HepG2 (cell line): ENCODE measurements at regions not wholly inside any gene's neighbourhood (a gene's known extent, or its start where the extent isn't known, plus 50 kb on each side); places are given as distances from the start of the nearest gene placed in this dataset.

Source experiments
- ATAC-seq: fragments of 200-7000 bp; cut with Tn5 transposase; 3 replicates; pipeline ENCODE4 v1.9.1; 2020; ENCODE audit warnings: mild to moderate bottlenecking, moderate library complexity
- BruUV-seq: library from RNA; stranded (reverse); fragments of 400-500 nt; replicated peaks from 2 replicates; lab custom pipeline; 2021; lab: Mats Ljungman, UMichigan
- CTCF ChIA-PET: fragments of 300-600 bp; formaldehyde crosslinking; extraction: SDS; loops from one replicate; lab custom pipeline; 2021; ENCODE audit warnings: low total read pairs, inconsistent platforms, low intra/inter-chr PET ratio; lab: Yijun Ruan, JAX
- POLR2A ChIA-PET: fragments of 350-600 bp; sonication (Branson Sonifier 250); formaldehyde crosslinking; loops from one replicate; lab custom pipeline; 2020; ENCODE audit warnings: antibody characterized with exemption, inconsistent platforms; lab: Yijun Ruan, JAX
- DNase-seq: peaks from one replicate; pipeline ENCODE4 v3.0.0-alpha.2; 2015; ENCODE audit warnings: low spot score
- FAIRE-seq: peaks from 3 replicates; lab custom pipeline; 2011; peaks lifted over from hg19 to GRCh38; lab: Jason Lieb, UNC
- H2AFZ ChIP-seq: one replicate; pipeline ENCODE4 v1.6.1; 2011; ENCODE audit warnings: low read length, inconsistent platforms
- H3K27ac ChIP-seq: fragments of 300-600 bp; 3 replicates; pipeline ENCODE4 v1.8.0; 2011; ENCODE audit warnings: mixed run types, mild to moderate bottlenecking, mixed read lengths, low read length, inconsistent platforms; ENCODE audit not compliant: insufficient read depth; ENCODE audit errors: extremely low read length
- H3K27me3 ChIP-seq, 2 experiments: fragments of 200-600 bp in 1 of 2; 2 replicates in 1 of 2; 3 replicates in 1 of 2; pipeline versions ENCODE4 v1.6.0 to v1.8.0; 2011; ENCODE audit warnings: low read length in 2 of 2, mild to moderate bottlenecking in 2 of 2, moderate library complexity in 2 of 2, inconsistent platforms in 1 of 2; ENCODE audit not compliant: insufficient read depth in 2 of 2, control insufficient read depth in 1 of 2
- H3K36me3 ChIP-seq, 2 experiments: fragments of 200-600 bp in 1 of 2; replicated peaks in 1 of 2; 2 replicates in 1 of 2; 3 replicates in 1 of 2; pipeline versions ENCODE4 v1.5.1 to v1.8.0; 2011; ENCODE audit warnings: low read length in 2 of 2, inconsistent platforms in 1 of 2; ENCODE audit not compliant: insufficient read depth in 2 of 2, control insufficient read depth in 1 of 2
- H3K4me1 ChIP-seq: 2 replicates; pipeline ENCODE4 v1.5.1; 2012; ENCODE audit warnings: low read length, inconsistent platforms; ENCODE audit not compliant: insufficient read depth
- H3K4me2 ChIP-seq: 2 replicates; pipeline ENCODE4 v1.6.0; 2011; ENCODE audit warnings: low read depth, low read length, inconsistent platforms
- H3K4me3 ChIP-seq, 3 experiments: fragments of 200-600 bp in 1 of 3; sonication (generic), shearing (Covaris generic) in 1 of 3; replicated peaks in 1 of 3; 2 replicates each; pipeline ENCODE4 v1.5.1; 2011 to 2016; ENCODE audit warnings: low read length in 3 of 3, inconsistent platforms in 2 of 3, low read depth in 2 of 3, mild to moderate bottlenecking in 2 of 3, control low read depth in 1 of 3, mixed read lengths in 1 of 3; ENCODE audit not compliant: insufficient read depth in 1 of 3
- H3K79me2 ChIP-seq: one replicate; pipeline ENCODE4 v1.6.1; 2011; ENCODE audit warnings: low read length, inconsistent platforms; ENCODE audit not compliant: insufficient read depth
- H3K9ac ChIP-seq: 2 replicates; pipeline ENCODE4 v1.6.0; 2011; ENCODE audit warnings: mild to moderate bottlenecking, low read depth, low read length, inconsistent platforms; ENCODE audit not compliant: insufficient read depth
- H3K9me3 ChIP-seq: 2 replicates; pipeline ENCODE4 v1.5.1; 2012; ENCODE audit warnings: mild to moderate bottlenecking, low read length
- H4K20me1 ChIP-seq: 2 replicates; pipeline ENCODE4 v1.6.0; 2011; ENCODE audit warnings: inconsistent platforms, mild to moderate bottlenecking, low read length, moderate library complexity; ENCODE audit not compliant: insufficient read depth
- CHCHD3 ChIP-seq: sonication (generic); formaldehyde crosslinking; IDR thresholded peaks from 2 replicates; pipeline ENCODE4 v1.8.0; 2022; ENCODE audit warnings: mild to moderate bottlenecking, missing genetic modification reagents, moderate library complexity
- ETV6 ChIP-seq: sonication (generic); formaldehyde crosslinking; conservative IDR thresholded peaks from 2 replicates; pipeline ENCODE4 v1.4.0; 2020; ENCODE audit warnings: missing genetic modification reagents
- FOXO1 ChIP-seq: sonication (generic); formaldehyde crosslinking; IDR thresholded peaks from 2 replicates; pipeline ENCODE4 v1.4.0; 2020; ENCODE audit warnings: missing genetic modification reagents
- GTF2F1 ChIP-seq: fragments of 150-350 bp; IDR thresholded peaks from 2 replicates; pipeline ENCODE4 v1.6.1; 2014; ENCODE audit warnings: low read length
- JDP2 ChIP-seq: sonication (generic); formaldehyde crosslinking; IDR thresholded peaks from 2 replicates; pipeline ENCODE4 v1.8.1; 2022; ENCODE audit warnings: missing genetic modification reagents, borderline replicate concordance
- JUN ChIP-seq: sonication (generic); formaldehyde crosslinking; IDR thresholded peaks from 2 replicates; pipeline ENCODE4 v1.4.0; 2020; ENCODE audit warnings: mild to moderate bottlenecking, missing genetic modification reagents
- KLF12 ChIP-seq: sonication (generic); formaldehyde crosslinking; IDR thresholded peaks from 2 replicates; pipeline ENCODE4 v1.4.0; 2020; ENCODE audit warnings: missing genetic modification reagents, borderline replicate concordance
- MIXL1 ChIP-seq: IDR thresholded peaks from 2 replicates; pipeline ENCODE4 v1.6.1; 2016
- PAXIP1 ChIP-seq: sonication (generic); formaldehyde crosslinking; conservative IDR thresholded peaks from 2 replicates; pipeline ENCODE4 v1.4.0; 2020; ENCODE audit warnings: mild to moderate bottlenecking, missing genetic modification reagents, moderate library complexity
- ZFP41 ChIP-seq: sonication (generic); formaldehyde crosslinking; IDR thresholded peaks from 2 replicates; pipeline ENCODE4 v1.4.0; 2020; ENCODE audit warnings: mild to moderate bottlenecking, missing genetic modification reagents, borderline replicate concordance
- ZFP62 ChIP-seq: sonication (generic); formaldehyde crosslinking; IDR thresholded peaks from 2 replicates; pipeline ENCODE4 v1.4.0; 2020; ENCODE audit warnings: missing genetic modification reagents
- ZHX1 ChIP-seq: sonication (generic); formaldehyde crosslinking; IDR thresholded peaks from 2 replicates; pipeline ENCODE4 v1.8.1; 2022; ENCODE audit warnings: low read depth, mild to moderate bottlenecking, missing genetic modification reagents
- ZMYM2 ChIP-seq: sonication (generic); formaldehyde crosslinking; IDR thresholded peaks from 2 replicates; pipeline ENCODE4 v1.8.0; 2022; ENCODE audit warnings: mild to moderate bottlenecking, missing genetic modification reagents
- ZNF317 ChIP-seq: sonication (generic); formaldehyde crosslinking; IDR thresholded peaks from 2 replicates; pipeline ENCODE4 v1.5.0; 2020; ENCODE audit warnings: mild to moderate bottlenecking, missing genetic modification reagents
- ZNF451 ChIP-seq: sonication (generic); formaldehyde crosslinking; IDR thresholded peaks from 2 replicates; pipeline ENCODE4 v1.5.0; 2020; ENCODE audit warnings: mild to moderate bottlenecking, missing genetic modification reagents
- WGBS: methylation state at CpG from one replicate; pipeline ENCODE4 v1.1.6; 2017; ENCODE audit warnings: low lambda C conversion rate; 5-methylcytosine and 5-hydroxymethylcytosine counted together
- in situ Hi-C: cut with HindIII; loops from 2 replicates; pipeline ENCODE4 v1.10.0; 2017; ENCODE audit warnings: low pct_unique_long_range_greater_than_20kb; ENCODE audit not compliant: extremely low pct_ligation_motif_present
- intact Hi-C: fragments of 100-400 bp; cut with micrococcal nuclease; formaldehyde crosslinking; loops from one replicate; pipeline ENCODE4 v1.10.0; 2022; ENCODE audit not compliant: unreplicated experiment

- no peak for TF ChIP-seq MIXL1 (CRISPR knock-in tag)
- TF ChIP-seq FOXO1: no peak
Measured at GRCh38 chr10:8987712-8988111, 933.2 kb downstream of the GATA3 start (continued).

GRCh38 chr10:8990280-8990987 lies 935.9 kb downstream of the GATA3 start:
- CTCF ChIA-PET: no interaction called here
- H3K4me2 ChIP-seq: no peak overlapping the region
- no peaks in the 10 kb centered on the region for H3K36me3 ChIP-seq
- H3K4me3 ChIP-seq: no peak overlapping the region
- BruUV-seq: no TSS peak
- H4K20me1 ChIP-seq: no peaks in the 10 kb centered on the region
- no peaks in the 10 kb centered on the region for H3K4me1 ChIP-seq
- POLR2A ChIA-PET: no interaction called here
- H3K27me3 ChIP-seq: no peaks in the 10 kb centered on the region
- ATAC-seq (no peak), DNase-seq (no peak), FAIRE-seq (no peak)
- TF ChIP-seq ZMYM2 (CRISPR knock-in tag) (no peak), ZHX1 (CRISPR knock-in tag) (no peak), JDP2 (CRISPR knock-in tag) (no peak), ZNF451 (CRISPR knock-in tag) (no peak), ETV6 (CRISPR knock-in tag) (no peak), ZFP41 (CRISPR knock-in tag) (no peak), KLF12 (CRISPR knock-in tag) (no peak), GTF2F1 (no peak), JUN (CRISPR knock-in tag) (no peak), ZNF317 (CRISPR knock-in tag) (no peak), CHCHD3 (CRISPR knock-in tag) (no peak), ZFP62 (no peak), PAXIP1 (no peak)
- 0% methylated on average over 3 of the region's 3 CpGs for WGBS
- H2AFZ ChIP-seq: no peak overlapping the region
- no peak overlapping the region for H3K27ac ChIP-seq
- H3K9me3 ChIP-seq: no peaks in the 10 kb centered on the region
- H3K79me2 ChIP-seq: no peaks in the 10 kb centered on the region
- in situ Hi-C loops: no loop called here
- H3K9ac ChIP-seq: no peak overlapping the region
- intact Hi-C loops: no loop called here
